ENCODE measurements at regions not wholly inside any gene's neighbourhood (a gene's known extent, or its start where the extent isn't known, plus 50 kb on each side); places are given as distances from the start of the nearest gene placed in this dataset.
"Not testable (repeated sequence)": the region's sequence is repeated elsewhere in the genome, so short reads cannot be mapped to it uniquely, and the experiment has no call there.

GRCh38 chr6:169144356-169144755, 109.3 kb downstream of the THBS2 start:
- DNase-seq (ENCODE audit: low read depth): no peak

- no peak for DNase-seq (ENCODE audit: low read depth)
These were observed 111.2 kb downstream of the THBS2 start for GRCh38 chr6:169142538-169142844.

- DNase-seq (ENCODE audit: low read depth): no peak
These were observed 111.7 kb downstream of the THBS2 start for GRCh38 chr6:169141671-169142537.

- no peak for DNase-seq (ENCODE audit: low read depth)
These were observed 112.6 kb downstream of the THBS2 start for GRCh38 chr6:169140986-169141495.

GRCh38 chr6:169139179-169139971, 114.3 kb downstream of the THBS2 start:
- DNase-seq (ENCODE audit: low read depth): no peak

GRCh38 chr6:169132352-169132940, 121.2 kb downstream of the THBS2 start:
- no peak for DNase-seq (ENCODE audit: low read depth)

GRCh38 chr6:169131390-169131789, 122.3 kb downstream of the THBS2 start:
- DNase-seq (ENCODE audit: low read depth): no peak

GRCh38 chr6:169130113-169130512, 123.5 kb downstream of the THBS2 start:
- no peak for DNase-seq (ENCODE audit: low read depth)

- no peak for DNase-seq (ENCODE audit: low read depth)
These were observed 132.6 kb downstream of the THBS2 start for GRCh38 chr6:169121013-169121412.

GRCh38 chr6:169119669-169120068, 134.0 kb downstream of the THBS2 start:
- no peak for DNase-seq (ENCODE audit: low read depth)

GRCh38 chr6:169118346-169118830, 135.3 kb downstream of the THBS2 start:
- DNase-seq (ENCODE audit: low read depth): no peak

GRCh38 chr6:169117663-169118062, 136.0 kb downstream of the THBS2 start:
- DNase-seq (ENCODE audit: low read depth): no peak

- no peak for DNase-seq (ENCODE audit: low read depth)
These were observed 138.0 kb downstream of the THBS2 start for GRCh38 chr6:169115632-169116031.

- DNase-seq (ENCODE audit: low read depth): not testable (repeated sequence)
These were observed 139.0 kb downstream of the THBS2 start for GRCh38 chr6:169114632-169115031.

GRCh38 chr6:169112483-169113320, 140.9 kb downstream of the THBS2 start:
- DNase-seq (ENCODE audit: low read depth): no peak

- DNase-seq (ENCODE audit: low read depth): no peak
These were observed 142.4 kb downstream of the THBS2 start for GRCh38 chr6:169111203-169111602.

GRCh38 chr6:169109411-169110220, 144.0 kb downstream of the THBS2 start:
- DNase-seq (ENCODE audit: low read depth): no peak

GRCh38 chr6:169108753-169109152, 144.9 kb downstream of the THBS2 start:
- DNase-seq (ENCODE audit: low read depth): no peak

- DNase-seq (ENCODE audit: low read depth): no peak
These were observed 147.5 kb downstream of the THBS2 start for GRCh38 chr6:169106176-169106575.

- DNase-seq (ENCODE audit: low read depth): no peak
These were observed 151.7 kb downstream of the THBS2 start for GRCh38 chr6:169101981-169102380.

Data from stimulated activated CD4-positive, alpha-beta T cell treated with anti-CD3 and anti-CD28 coated beads, Interleukin-2, amount 100 ng/mL, for 4 hours (primary cell).